Suprapubic skin (tissue), 4 donors: ENCODE measurements at regions not wholly inside any gene's neighbourhood (a gene's known extent, or its start where the extent isn't known, plus 50 kb on each side); places are given as distances from the start of the nearest gene placed in this dataset.

Experiments
- EP300 ChIP-seq: sonication (generic); formaldehyde crosslinking; IDR thresholded peaks from one replicate; pipeline ENCODE4 v1.6.1; 2017; ENCODE audit warnings: antibody characterized with exemption
- POLR2A ChIP-seq, 2 donors: fragments of 450-650 bp; IDR thresholded peaks; one replicate each; pipeline ENCODE4 v1.6.1; 2017; ENCODE audit warnings: antibody characterized with exemption in 2 of 2, mild to moderate bottlenecking in 2 of 2, moderate library complexity in 2 of 2
- POLR2AphosphoS5 ChIP-seq, 3 donors: sonication (generic); formaldehyde crosslinking; IDR thresholded peaks; one replicate each; pipeline ENCODE4 v1.6.1; 2017; ENCODE audit warnings: antibody characterized with exemption in 3 of 3
- TF ChIP-seq, protein P1 (sequence below), 2 donors: fragments of 200-600 bp in 1 of 2; fragments of 450-650 bp in 1 of 2; sonication (generic) in 1 of 2; IDR thresholded peaks; one replicate each; pipeline ENCODE4 v1.5.1; 2016 to 2019; ENCODE audit warnings: antibody characterized with exemption in 2 of 2, mild to moderate bottlenecking in 1 of 2, moderate library complexity in 1 of 2

DNA sequence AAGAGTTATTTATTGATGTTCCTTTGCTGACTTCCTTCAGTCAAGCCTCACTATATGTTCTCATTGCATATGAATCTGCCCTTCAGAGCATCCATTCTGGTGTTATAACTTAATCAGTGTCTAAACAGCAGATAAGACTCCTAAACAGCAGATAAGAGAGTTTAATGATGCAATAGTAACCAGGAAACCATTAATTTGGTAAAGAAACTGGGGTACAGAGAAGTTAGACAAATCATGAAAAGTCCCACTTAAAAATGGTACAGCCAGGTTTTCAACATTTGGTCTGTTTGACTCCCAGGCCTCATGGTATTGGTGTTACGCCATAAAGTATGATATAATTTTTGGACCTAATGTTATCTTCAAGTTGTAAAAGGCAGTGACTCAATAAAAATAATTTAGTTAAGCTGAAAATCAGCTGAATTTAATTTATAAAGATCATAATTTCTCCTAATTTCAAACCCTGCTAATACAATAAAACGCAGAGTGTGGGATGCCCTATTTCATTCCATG lies 127.4 kb upstream of the DST start:
- TF ChIP-seq POLR2A (IDR thresholded peaks at IDR 0.05) (no peak), EP300 (no peak), POLR2AphosphoS5 (IDR thresholded peaks at IDR 0.05) (no peak)
- TF ChIP-seq, protein P1, sequence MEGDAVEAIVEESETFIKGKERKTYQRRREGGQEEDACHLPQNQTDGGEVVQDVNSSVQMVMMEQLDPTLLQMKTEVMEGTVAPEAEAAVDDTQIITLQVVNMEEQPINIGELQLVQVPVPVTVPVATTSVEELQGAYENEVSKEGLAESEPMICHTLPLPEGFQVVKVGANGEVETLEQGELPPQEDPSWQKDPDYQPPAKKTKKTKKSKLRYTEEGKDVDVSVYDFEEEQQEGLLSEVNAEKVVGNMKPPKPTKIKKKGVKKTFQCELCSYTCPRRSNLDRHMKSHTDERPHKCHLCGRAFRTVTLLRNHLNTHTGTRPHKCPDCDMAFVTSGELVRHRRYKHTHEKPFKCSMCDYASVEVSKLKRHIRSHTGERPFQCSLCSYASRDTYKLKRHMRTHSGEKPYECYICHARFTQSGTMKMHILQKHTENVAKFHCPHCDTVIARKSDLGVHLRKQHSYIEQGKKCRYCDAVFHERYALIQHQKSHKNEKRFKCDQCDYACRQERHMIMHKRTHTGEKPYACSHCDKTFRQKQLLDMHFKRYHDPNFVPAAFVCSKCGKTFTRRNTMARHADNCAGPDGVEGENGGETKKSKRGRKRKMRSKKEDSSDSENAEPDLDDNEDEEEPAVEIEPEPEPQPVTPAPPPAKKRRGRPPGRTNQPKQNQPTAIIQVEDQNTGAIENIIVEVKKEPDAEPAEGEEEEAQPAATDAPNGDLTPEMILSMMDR (IDR thresholded peaks at IDR 0.05): no peak
